ENCODE measurements at regions not wholly inside any gene's neighbourhood (a gene's known extent, or its start where the extent isn't known, plus 50 kb on each side); places are given as distances from the start of the nearest gene placed in this dataset.

- no peak for DNase-seq
- peaks cover 6% of the 10 kb centered on the region for H3K4me1 ChIP-seq
- no peak overlapping the region for H3K27ac ChIP-seq
- no peaks in the 10 kb centered on the region for H3K27me3 ChIP-seq
- H3K9me3 ChIP-seq, result no peaks in the 10 kb centered on the region
- 44 to 52% methylated on average over 8 of the region's 8 CpGs for WGBS, 2 donors
- H3K36me3 ChIP-seq (ENCODE audit: low read depth, missing control alignments), result no peaks in the 10 kb centered on the region
- no peak overlapping the region for H3K4me3 ChIP-seq
- intact Hi-C loops (cut with DNase I; ENCODE audit: low total_unique reads), result no loop called here
- TF ChIP-seq CTCF (IDR thresholded peaks at IDR 0.05) (no peak), POLR2A (IDR thresholded peaks at IDR 0.05) (no peak)
Observed at GRCh38 chr10:113274176-113274829, 278.6 kb upstream of the HABP2 start.

GRCh38 chr10:113278221-113278620 lies 274.6 kb upstream of the HABP2 start:
- intact Hi-C loops (cut with DNase I; ENCODE audit: low total_unique reads), result no loop called here
- Histone ChIP-seq H3K36me3 (ENCODE audit: low read depth, missing control alignments) (no peaks in the 10 kb centered on the region), H3K27me3 (no peaks in the 10 kb centered on the region), H3K27ac (no peak overlapping the region), H3K4me3 (no peak overlapping the region), H3K4me1 (peaks cover 6% of the 10 kb centered on the region), H3K9me3 (no peaks in the 10 kb centered on the region)
- TF ChIP-seq POLR2A (IDR thresholded peaks at IDR 0.05) (no peak), CTCF (IDR thresholded peaks at IDR 0.05) (no peak)
- DNase-seq, result no peak
- WGBS, 2 donors, result 80 to 84% methylated on average over 1 of the region's 1 CpG

GRCh38 chr10:113278664-113279063 lies 274.2 kb upstream of the HABP2 start:
- DNase-seq, result no peak
- Histone ChIP-seq H3K9me3 (no peaks in the 10 kb centered on the region), H3K27me3 (no peaks in the 10 kb centered on the region), H3K4me1 (peaks cover 5% of the 10 kb centered on the region), H3K4me3 (no peak overlapping the region), H3K27ac (no peak overlapping the region), H3K36me3 (ENCODE audit: low read depth, missing control alignments) (no peaks in the 10 kb centered on the region)
- 64 to 73% methylated on average over 3 of the region's 3 CpGs for WGBS, 2 donors
- TF ChIP-seq POLR2A (IDR thresholded peaks at IDR 0.05), result no peak
- no peak for TF ChIP-seq CTCF (IDR thresholded peaks at IDR 0.05)
- intact Hi-C loops (cut with DNase I; ENCODE audit: low total_unique reads), result no loop called here

- TF ChIP-seq CTCF (IDR thresholded peaks at IDR 0.05) (no peak), POLR2A (IDR thresholded peaks at IDR 0.05) (no peak)
Observed at GRCh38 chr10:113279262-113279661, 273.6 kb upstream of the HABP2 start.

GRCh38 chr10:113282564-113282963 lies 270.3 kb upstream of the HABP2 start:
- intact Hi-C loops (cut with DNase I; ENCODE audit: low total_unique reads), result no loop called here

More at GRCh38 chr10:113279262-113279661, 273.6 kb upstream of the HABP2 start:
- Histone ChIP-seq H3K4me1 (no peaks in the 10 kb centered on the region), H3K27me3 (no peaks in the 10 kb centered on the region), H3K9me3 (no peaks in the 10 kb centered on the region), H3K36me3 (ENCODE audit: low read depth, missing control alignments) (no peaks in the 10 kb centered on the region), H3K4me3 (no peak overlapping the region), H3K27ac (no peak overlapping the region)
- intact Hi-C loops (cut with DNase I; ENCODE audit: low total_unique reads), result no loop called here
- no peak for DNase-seq
- 80 to 82% methylated on average over 4 of the region's 4 CpGs for WGBS, 2 donors

More at GRCh38 chr10:113282564-113282963, 270.3 kb upstream of the HABP2 start:
- Histone ChIP-seq H3K36me3 (ENCODE audit: low read depth, missing control alignments) (no peaks in the 10 kb centered on the region), H3K4me1 (no peaks in the 10 kb centered on the region), H3K9me3 (no peaks in the 10 kb centered on the region), H3K27ac (no peak overlapping the region), H3K27me3 (no peaks in the 10 kb centered on the region), H3K4me3 (no peak overlapping the region)
- TF ChIP-seq CTCF (IDR thresholded peaks at IDR 0.05), result no peak
- WGBS, 2 donors, result 92 to 96% methylated on average over 4 of the region's 4 CpGs
- no peak for DNase-seq
